ENCODE measurements at regions not wholly inside any gene's neighbourhood (a gene's known extent, or its start where the extent isn't known, plus 50 kb on each side); places are given as distances from the start of the nearest gene placed in this dataset. TPM values are rescaled to one million over a fixed set of nuclear protein-coding genes. Genes with fewer than 3 reads are reported as not detected.

- 77% methylated on average over 4 of the region's 4 CpGs for WGBS
- TF ChIP-seq FOXA1 (IDR thresholded peaks at IDR 0.05) (no peak), FOXA2 (IDR thresholded peaks at IDR 0.05) (no peak), GABPA (IDR thresholded peaks at IDR 0.05 in 1 of 2, conservative IDR thresholded peaks at IDR 0.05 in 1 of 2) (no peak), RAD21 (IDR thresholded peaks at IDR 0.05) (no peak), JUND (IDR thresholded peaks at IDR 0.05) (no peak), RXRA (IDR thresholded peaks at IDR 0.05) (no peak), MAX (IDR thresholded peaks at IDR 0.05) (no peak), HNF4A (conservative IDR thresholded peaks at IDR 0.05) (no peak), NR2F2 (IDR thresholded peaks at IDR 0.05) (no peak), YY1 (IDR thresholded peaks at IDR 0.05) (no peak), ATF3 (IDR thresholded peaks at IDR 0.05) (no peak), CTCF (IDR thresholded peaks at IDR 0.05; ENCODE audit: low read depth, low read length, missing input control) (no peak), REST (IDR thresholded peaks at IDR 0.05) (no peak), TAF1 (conservative IDR thresholded peaks at IDR 0.05) (no peak)
- no peaks in the 10 kb centered on the region for H3K4me1 ChIP-seq (ENCODE audit: control insufficient read depth in 4 of 4, insufficient read depth in 4 of 4, low read length in 3 of 4)
- H3K27ac ChIP-seq (ENCODE audit: low read depth in 1 of 2, low read length in 2 of 2): no peak overlapping the region
- H3K36me3 ChIP-seq (ENCODE audit: control insufficient read depth in 4 of 4, insufficient read depth in 3 of 4, low read depth in 1 of 4, low read length in 3 of 4): no peaks in the 10 kb centered on the region
- H3K4me3 ChIP-seq (ENCODE audit: low read depth in 1 of 3, low read length in 3 of 3): no peak overlapping the region
- H3K27me3 ChIP-seq (ENCODE audit: control insufficient read depth in 4 of 4, insufficient read depth in 4 of 4, low read length in 3 of 4): peaks cover 0 to 4% (median 1%) of the 10 kb centered on the region in 4 donors
- DNase-seq (ENCODE audit: low spot score): no peak
- H3K9ac ChIP-seq (ENCODE audit: low read depth in 1 of 2, low read length in 2 of 2): no peak overlapping the region
- no peaks in the 10 kb centered on the region for H3K9me3 ChIP-seq (ENCODE audit: control insufficient read depth in 4 of 4, low read length in 3 of 4)
Measured at GRCh38 chr20:21780528-21780927, 75.1 kb downstream of the PAX1 start.

Small RNA genes in the stretch of these regions (small RNA-seq; reads per million reads assigned to genes)
- gene AL121912.1: not detected

All from liver (tissue), 9 donors.